BLaER1 treated with 17β-estradiol and CSF1 and Interleukin-3, amounts not matched to agents 10 nM and 100 nM (cell line): ENCODE measurements at regions not wholly inside any gene's neighbourhood (a gene's known extent, or its start where the extent isn't known, plus 50 kb on each side); places are given as distances from the start of the nearest gene placed in this dataset.
"Not testable (repeated sequence)": the region's sequence is repeated elsewhere in the genome, so short reads cannot be mapped to it uniquely, and the experiment has no call there.

ENCODE experiments used
- H3K27ac ChIP-seq, 11 experiments: shearing (Covaris generic); formaldehyde crosslinking; 2 replicates each; pipeline ENCODE4 v1.8.1; 2022
- H3K27me3 ChIP-seq, 11 experiments: shearing (Covaris generic); formaldehyde crosslinking; 2 replicates each; pipeline ENCODE4 v1.8.1; 2022
- H3K36me3 ChIP-seq, 11 experiments: shearing (Covaris generic); formaldehyde crosslinking; 2 replicates each; pipeline ENCODE4 v1.8.1; 2022
- H3K4me1 ChIP-seq, 10 experiments: shearing (Covaris generic); formaldehyde crosslinking; 2 replicates each; pipeline ENCODE4 v1.8.1; 2022
- H3K4me2 ChIP-seq, 11 experiments: shearing (Covaris generic); formaldehyde crosslinking; 2 replicates each; pipeline ENCODE4 v1.8.1; 2022
- H3K4me3 ChIP-seq, 10 experiments: shearing (Covaris generic); formaldehyde crosslinking; 2 replicates each; pipeline ENCODE4 v1.8.1; 2022
- H3K9ac ChIP-seq, 11 experiments: shearing (Covaris generic); formaldehyde crosslinking; 2 replicates each; pipeline ENCODE4 v1.8.1; 2022
- H3K9me3 ChIP-seq, 11 experiments: shearing (Covaris generic); formaldehyde crosslinking; replicated peaks in 1 of 11; 2 replicates each; pipeline ENCODE4 v1.8.1; 2022
- H4K20me1 ChIP-seq, 11 experiments: shearing (Covaris generic); formaldehyde crosslinking; 2 replicates each; pipeline ENCODE4 v1.8.1; 2022
- Cebpa-rat ChIP-seq, 11 experiments: shearing (Covaris generic); IDR thresholded peaks; 2 replicates each; pipeline ENCODE4 v1.8.1; 2022

DNA sequence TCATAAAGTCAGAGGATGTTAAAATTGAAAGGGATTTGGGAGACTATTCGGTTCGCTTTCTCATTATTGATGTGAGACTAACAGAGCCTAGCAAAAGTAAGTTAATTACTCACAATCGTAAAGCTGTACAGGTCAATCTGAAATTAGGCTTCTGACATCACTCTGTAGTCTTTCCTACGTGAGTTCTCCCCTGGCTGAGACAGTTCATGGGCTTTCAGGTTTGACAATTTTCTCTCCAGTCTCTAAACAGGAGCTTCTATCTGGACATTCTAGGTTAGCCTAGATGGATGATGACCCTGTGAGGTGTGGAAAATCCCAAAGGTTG lies 77.5 kb upstream of the VKORC1L1 start:
- not testable (repeated sequence) for H3K9ac ChIP-seq, H3K4me2 ChIP-seq, H3K36me3 ChIP-seq, H3K27me3 ChIP-seq, H3K9me3 ChIP-seq, H4K20me1 ChIP-seq, H3K27ac ChIP-seq, H3K4me3 ChIP-seq
- H3K4me1 ChIP-seq, result peaks cover 0 to 15% (median 9%) of the 10 kb centered on the region in 10 experiments; a peak in 14 of 20 replicates

DNA sequence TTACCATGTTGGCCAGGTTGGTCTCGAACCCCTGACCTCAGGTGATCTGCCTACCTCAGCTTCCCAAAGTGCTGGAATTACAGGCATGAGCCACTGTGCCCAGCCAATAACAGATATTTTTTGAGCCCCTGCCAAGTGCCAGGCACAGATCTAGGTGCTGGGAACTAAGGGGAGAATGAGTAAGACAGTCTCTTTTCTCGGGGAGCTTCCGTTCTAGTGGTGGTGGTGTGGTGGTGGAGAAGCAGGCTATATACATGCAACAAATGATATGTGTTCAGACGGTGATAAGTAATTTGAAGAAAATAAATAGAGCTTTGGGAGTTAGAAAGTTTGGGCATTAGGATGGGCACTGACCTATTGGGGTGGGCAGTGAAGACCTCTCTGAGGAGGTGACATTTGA lies 76.7 kb upstream of the VKORC1L1 start:
- no peaks in the 10 kb centered on the region for H3K36me3 ChIP-seq
- TF ChIP-seq Cebpa-rat (IDR thresholded peaks at IDR 0.05), result no peak
- peaks cover 0 to 15% (median 9%) of the 10 kb centered on the region in 10 experiments; a peak in 14 of 20 replicates for H3K4me1 ChIP-seq
- no peaks in the 10 kb centered on the region for H4K20me1 ChIP-seq
- no peak overlapping the region for H3K27ac ChIP-seq
- H3K27me3 ChIP-seq, result no peaks in the 10 kb centered on the region
- no peak overlapping the region for H3K4me2 ChIP-seq
- no peak overlapping the region for H3K4me3 ChIP-seq
- H3K9me3 ChIP-seq, result no peaks in the 10 kb centered on the region
- no peak overlapping the region for H3K9ac ChIP-seq

DNA sequence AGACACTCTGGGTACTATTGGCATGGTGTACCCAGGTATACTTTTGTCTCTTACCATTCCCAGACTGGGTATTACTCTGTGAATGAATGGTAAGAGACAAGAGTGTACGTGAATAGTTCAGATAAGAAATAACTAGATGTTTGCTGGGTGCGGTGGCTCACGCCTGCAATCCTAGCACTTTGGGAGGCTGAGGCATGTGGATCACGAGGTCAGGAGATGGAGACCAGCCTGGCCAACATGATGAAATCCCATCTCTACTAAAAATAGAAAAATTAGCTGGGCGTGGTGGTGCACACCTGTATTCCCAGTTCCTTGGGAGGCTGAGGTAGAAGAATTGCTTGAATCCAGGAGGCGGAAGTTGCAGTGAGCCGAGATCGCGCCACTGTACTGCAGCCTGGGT lies 75.8 kb upstream of the VKORC1L1 start:
- H3K4me1 ChIP-seq, result peaks cover 0 to 15% (median 9%) of the 10 kb centered on the region in 10 experiments; a peak in 14 of 20 replicates
- H3K27ac ChIP-seq, H3K9ac ChIP-seq, H3K4me3 ChIP-seq, H3K9me3 ChIP-seq, H4K20me1 ChIP-seq, H3K36me3 ChIP-seq, H3K4me2 ChIP-seq, H3K27me3 ChIP-seq: not testable (repeated sequence)

DNA sequence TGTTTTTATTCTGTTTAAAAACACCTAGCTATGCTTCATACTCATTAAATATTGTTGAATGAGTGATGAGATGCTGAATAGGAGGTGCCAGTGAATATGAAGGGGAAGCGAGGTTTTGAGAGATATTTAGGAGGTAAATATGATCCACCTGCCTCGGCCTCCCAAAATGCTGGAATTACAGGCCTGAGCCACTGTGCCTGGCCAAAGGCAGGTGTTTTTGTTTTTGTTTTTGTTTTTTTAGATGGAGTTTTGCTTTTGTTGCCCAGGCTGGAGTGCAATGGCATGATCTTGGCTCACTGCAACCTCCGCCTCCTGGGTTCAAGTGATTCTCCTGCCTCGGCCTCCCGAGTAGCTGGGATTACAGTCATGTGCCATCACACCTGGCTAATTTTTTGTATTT lies 75.3 kb upstream of the VKORC1L1 start:
- H3K27me3 ChIP-seq, H3K27ac ChIP-seq, H3K9ac ChIP-seq, H3K4me3 ChIP-seq, H3K36me3 ChIP-seq, H3K4me2 ChIP-seq, H4K20me1 ChIP-seq, H3K9me3 ChIP-seq: not testable (repeated sequence)
- H3K4me1 ChIP-seq, result peaks cover 0 to 15% (median 9%) of the 10 kb centered on the region in 10 experiments; a peak in 14 of 20 replicates

DNA sequence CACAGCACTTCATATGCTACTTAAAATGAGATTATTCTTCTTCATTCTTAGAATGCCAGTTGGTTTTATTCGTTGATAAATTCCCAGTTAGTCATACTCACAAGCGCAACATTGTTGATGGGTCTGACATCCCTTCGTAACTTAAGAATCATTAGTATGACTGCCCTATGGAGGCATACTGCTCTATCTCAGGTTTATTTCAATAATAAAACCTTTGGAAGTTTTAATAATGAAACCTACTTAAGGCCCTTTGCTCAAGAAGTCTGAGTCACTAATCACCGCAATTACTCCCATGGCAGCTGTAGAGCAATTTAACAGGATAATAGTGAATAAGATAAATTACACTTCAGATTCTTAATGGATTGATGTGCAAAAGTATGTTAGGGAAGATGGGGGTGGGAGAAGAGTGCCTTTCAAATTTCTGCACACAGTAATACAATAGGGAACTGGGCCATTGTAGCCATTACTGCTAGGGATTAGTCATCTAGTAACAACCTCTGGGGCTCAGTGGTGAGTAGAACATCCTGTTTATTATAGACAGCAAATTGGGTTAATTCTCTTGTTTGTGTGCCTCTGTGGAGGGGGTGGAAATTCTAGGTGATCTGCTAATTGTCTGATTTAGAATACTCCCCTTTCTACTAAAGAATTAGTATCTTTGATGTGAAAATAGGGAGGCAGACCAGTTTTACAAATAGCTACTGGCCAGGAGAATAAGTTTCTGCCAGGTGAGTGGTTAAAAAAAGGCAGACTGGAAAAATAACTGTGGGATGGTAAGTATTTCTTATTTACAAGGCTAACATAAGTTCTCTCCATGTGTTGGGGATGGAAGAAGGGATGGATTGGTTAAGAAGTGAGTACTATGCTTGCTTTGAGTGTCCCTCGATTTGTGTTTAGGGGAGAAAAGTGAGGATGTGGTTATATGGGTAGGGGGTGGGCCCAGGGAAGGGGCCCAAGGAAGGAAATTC lies 74.5 kb upstream of the VKORC1L1 start:
- no peaks in the 10 kb centered on the region for H3K9me3 ChIP-seq
- peaks cover 0 to 15% (median 9%) of the 10 kb centered on the region in 10 experiments; a peak in 14 of 20 replicates for H3K4me1 ChIP-seq
- no peaks in the 10 kb centered on the region for H3K27me3 ChIP-seq
- H3K4me2 ChIP-seq, result peak overlapping the region in 8 of 11 experiments; percentile 22 to 53 (median 36); a peak in 11 of 22 replicates
- H3K27ac ChIP-seq, result peak overlapping the region in 4 of 11 experiments; percentile 22 to 45 (median 31); a peak in 6 of 22 replicates
- H4K20me1 ChIP-seq, result no peaks in the 10 kb centered on the region
- no peak overlapping the region for H3K9ac ChIP-seq
- no peak for TF ChIP-seq Cebpa-rat (IDR thresholded peaks at IDR 0.05)
- H3K4me3 ChIP-seq, result no peak overlapping the region
- H3K36me3 ChIP-seq, result no peaks in the 10 kb centered on the region

DNA sequence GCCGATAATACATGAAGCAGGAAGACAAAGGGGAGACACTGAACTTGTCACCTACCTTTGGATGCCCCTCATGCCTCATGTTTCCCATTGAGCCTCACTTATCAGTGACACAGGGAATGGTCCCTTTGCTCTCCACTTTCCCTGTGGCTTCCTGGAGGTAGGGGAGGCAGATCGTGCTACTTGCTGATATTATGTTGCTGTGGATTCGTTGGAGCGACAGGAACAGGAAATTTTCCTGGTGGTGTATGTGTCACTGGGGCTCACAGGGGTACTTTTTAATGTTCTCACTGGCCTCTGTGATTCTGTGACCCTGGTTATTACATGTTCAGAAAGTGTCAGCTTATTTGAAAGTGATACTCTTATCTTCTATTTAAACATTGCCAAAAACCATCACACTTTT lies 72.7 kb upstream of the VKORC1L1 start:
- H3K4me3 ChIP-seq, H3K27me3 ChIP-seq, H3K9ac ChIP-seq, H3K4me2 ChIP-seq, H3K9me3 ChIP-seq, H3K27ac ChIP-seq, H4K20me1 ChIP-seq, H3K36me3 ChIP-seq: not testable (repeated sequence)
- H3K4me1 ChIP-seq, result peaks cover 0 to 15% (median 9%) of the 10 kb centered on the region in 10 experiments; a peak in 14 of 20 replicates

DNA sequence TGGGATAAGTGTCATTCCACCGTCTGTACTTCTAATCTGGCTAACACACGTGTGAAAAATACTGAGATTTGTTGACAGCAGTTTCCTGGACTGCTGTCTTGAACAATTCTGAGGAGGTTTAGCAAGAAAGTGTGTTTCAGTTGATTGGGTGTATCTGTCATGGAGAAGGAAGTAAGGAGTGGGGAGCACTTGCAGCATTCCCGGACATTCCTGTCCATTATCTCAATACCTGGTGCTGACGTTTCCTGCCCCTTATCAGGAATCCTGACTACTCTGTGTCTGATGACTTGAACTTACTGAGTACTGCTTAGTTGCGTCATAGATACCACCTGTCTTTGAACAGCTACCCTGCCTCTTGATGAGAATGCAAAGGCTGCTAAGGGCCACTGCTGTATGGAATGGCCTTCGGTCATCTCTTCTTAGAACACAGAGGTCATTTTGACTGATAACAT lies 72.0 kb upstream of the VKORC1L1 start:
- Histone ChIP-seq H3K9me3 (no peaks in the 10 kb centered on the region), H3K27me3 (no peaks in the 10 kb centered on the region), H3K36me3 (no peaks in the 10 kb centered on the region), H3K4me3 (no peak overlapping the region), H4K20me1 (no peaks in the 10 kb centered on the region), H3K9ac (no peak overlapping the region), H3K4me1 (peaks cover 0 to 15% (median 9%) of the 10 kb centered on the region in 10 experiments; a peak in 14 of 20 replicates), H3K4me2 (no peak overlapping the region), H3K27ac (no peak overlapping the region)
- no peak for TF ChIP-seq Cebpa-rat (IDR thresholded peaks at IDR 0.05)

DNA sequence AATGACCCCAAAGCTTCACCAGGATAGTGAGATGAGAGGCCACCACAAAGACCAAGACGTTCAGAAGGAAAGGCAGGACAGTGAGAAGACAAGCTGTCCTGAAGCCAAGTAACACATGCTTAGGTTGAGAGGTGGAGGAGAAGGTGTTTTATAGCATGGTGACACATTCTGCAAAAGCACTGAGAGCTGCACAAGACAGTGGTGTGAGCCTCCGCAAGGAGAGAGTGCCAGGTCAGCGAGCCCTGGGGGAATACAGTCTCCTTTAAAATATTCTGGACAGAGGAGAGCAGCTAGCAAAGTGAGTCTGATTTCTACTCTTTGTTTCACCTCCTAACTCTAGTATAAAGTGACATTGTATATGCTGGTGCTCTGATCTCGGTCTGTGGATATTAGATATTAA lies 68.0 kb upstream of the VKORC1L1 start:
- Histone ChIP-seq H3K4me3 (no peak overlapping the region), H3K27ac (no peak overlapping the region), H3K27me3 (no peaks in the 10 kb centered on the region), H3K4me1 (peaks cover 0 to 31% (median 22%) of the 10 kb centered on the region in 10 experiments; a peak in 17 of 20 replicates), H3K36me3 (no peaks in the 10 kb centered on the region), H4K20me1 (no peaks in the 10 kb centered on the region), H3K4me2 (no peak overlapping the region), H3K9me3 (no peaks in the 10 kb centered on the region), H3K9ac (no peak overlapping the region)
- no peak for TF ChIP-seq Cebpa-rat (IDR thresholded peaks at IDR 0.05)

DNA sequence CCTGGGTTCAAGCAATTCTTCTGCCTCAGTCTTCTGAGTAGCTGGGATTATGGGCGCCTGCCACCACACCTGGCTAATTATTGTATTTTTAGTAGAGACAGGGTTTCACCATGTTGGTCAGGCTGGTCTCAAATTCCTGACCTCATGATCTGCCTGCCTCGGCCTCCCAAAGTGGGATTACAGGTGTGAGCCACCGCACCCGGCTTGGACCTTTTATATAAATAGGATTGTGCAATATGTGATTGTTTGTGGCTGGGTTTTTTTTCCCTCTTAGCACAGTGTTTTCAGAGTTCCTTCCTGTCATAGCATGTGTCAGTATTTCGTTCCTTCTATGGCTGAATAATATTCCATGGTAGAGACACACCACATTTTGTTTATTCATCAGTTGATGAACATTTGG lies 65.8 kb upstream of the VKORC1L1 start:
- Histone ChIP-seq H3K4me2 (peak overlapping the region in 3 of 11 experiments; percentile 24 to 68 (median 36); a peak in 5 of 22 replicates), H3K4me1 (peaks cover 0 to 47% (median 34%) of the 10 kb centered on the region in 10 experiments; a peak in 17 of 20 replicates)
- peak in 5 of 11 experiments; percentile 18 to 54 (median 42); a peak in 7 of 22 replicates for TF ChIP-seq Cebpa-rat (IDR thresholded peaks at IDR 0.05)
- not testable (repeated sequence) for H3K9me3 ChIP-seq, H3K9ac ChIP-seq, H3K27ac ChIP-seq, H3K27me3 ChIP-seq, H3K36me3 ChIP-seq, H3K4me3 ChIP-seq, H4K20me1 ChIP-seq
